ENCODE measurements at regions not wholly inside any gene's neighbourhood (a gene's known extent, or its start where the extent isn't known, plus 50 kb on each side); places are given as distances from the start of the nearest gene placed in this dataset.
A peak's percentile ranks its signal among the peaks of the same experiment; 100 is the strongest.
"Not testable (repeated sequence)": the region's sequence is repeated elsewhere in the genome, so short reads cannot be mapped to it uniquely, and the experiment has no call there.

- DNase-seq (ENCODE audit: extremely low read depth in 1 of 11, low read depth in 9 of 11, low spot score in 4 of 11), result not testable (repeated sequence)
These were observed 85.1 kb upstream of the MAP4 start for GRCh38 chr3:48101301-48101650.

DNA sequence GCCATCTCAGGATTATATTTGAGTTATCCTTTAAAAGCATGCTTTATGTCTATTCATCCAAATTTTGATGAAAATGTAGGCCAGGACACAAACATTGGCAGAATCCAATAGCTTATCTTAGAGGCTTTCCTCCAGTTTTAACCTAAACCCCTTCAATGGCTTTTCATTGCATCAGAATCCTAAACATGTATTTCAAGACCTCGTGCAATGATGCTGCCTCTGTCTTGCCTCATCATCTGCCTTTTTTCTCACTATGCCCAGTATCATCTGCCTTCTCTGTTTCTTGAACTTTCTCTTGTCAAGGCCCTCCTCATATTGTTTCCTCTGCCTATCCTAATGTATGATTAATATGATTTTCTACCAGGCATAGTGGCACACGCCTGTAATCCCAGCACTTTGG, 76.1 kb upstream of the MAP4 start:
- DNase-seq (ENCODE audit: extremely low read depth in 1 of 11, low read depth in 9 of 11, low spot score in 4 of 11), result no peak

GRCh38 chr3:48090166-48090939, 74.1 kb upstream of the MAP4 start:
- DNase-seq (ENCODE audit: extremely low read depth in 1 of 11, low read depth in 9 of 11, low spot score in 4 of 11), result no peak

DNA sequence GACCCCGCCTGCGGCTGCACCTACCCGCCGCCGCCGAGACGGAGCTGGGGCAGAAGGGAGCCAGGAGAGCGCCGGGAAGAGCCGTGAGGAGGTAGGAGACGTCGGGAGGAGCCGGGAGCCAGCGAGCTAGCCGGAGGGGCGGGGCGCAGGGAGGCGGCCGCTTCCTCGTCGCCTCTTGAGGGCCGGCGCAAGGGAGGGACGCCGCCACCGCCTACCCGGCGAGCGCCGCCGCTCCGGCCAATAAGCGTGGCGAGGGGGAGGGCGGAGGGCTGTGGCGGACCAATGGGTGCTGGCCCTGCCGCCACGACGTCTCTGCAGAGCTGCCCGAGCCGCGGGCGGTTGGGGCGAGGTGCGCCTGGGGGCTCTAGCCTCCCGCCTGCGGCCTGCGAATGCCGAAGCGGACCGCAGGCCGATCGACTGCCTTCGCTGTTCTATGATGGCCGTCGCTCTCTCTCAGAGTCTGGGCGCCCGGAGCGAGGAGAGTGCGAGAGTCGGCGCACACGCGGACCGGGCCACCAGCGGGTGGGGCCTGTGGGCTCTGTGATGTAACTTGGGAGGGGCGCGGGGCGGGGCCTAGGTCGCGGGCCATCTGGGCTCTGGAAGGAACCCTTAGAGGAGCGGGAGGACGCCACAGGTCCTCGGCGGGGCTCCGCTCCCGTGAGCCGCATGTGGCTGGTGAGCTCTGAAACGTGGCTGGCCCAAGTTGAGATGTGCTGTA, 72.7 kb upstream of the MAP4 start:
- peak; percentile 90 to 97 (median 95) for DNase-seq (ENCODE audit: extremely low read depth in 1 of 11, low read depth in 9 of 11, low spot score in 4 of 11)

GRCh38 chr3:48088056-48088748, 72.0 kb upstream of the MAP4 start:
- peak in 8 of 11 donors; percentile 15 to 44 (median 36) for DNase-seq (ENCODE audit: extremely low read depth in 1 of 11, low read depth in 9 of 11, low spot score in 4 of 11)

DNA sequence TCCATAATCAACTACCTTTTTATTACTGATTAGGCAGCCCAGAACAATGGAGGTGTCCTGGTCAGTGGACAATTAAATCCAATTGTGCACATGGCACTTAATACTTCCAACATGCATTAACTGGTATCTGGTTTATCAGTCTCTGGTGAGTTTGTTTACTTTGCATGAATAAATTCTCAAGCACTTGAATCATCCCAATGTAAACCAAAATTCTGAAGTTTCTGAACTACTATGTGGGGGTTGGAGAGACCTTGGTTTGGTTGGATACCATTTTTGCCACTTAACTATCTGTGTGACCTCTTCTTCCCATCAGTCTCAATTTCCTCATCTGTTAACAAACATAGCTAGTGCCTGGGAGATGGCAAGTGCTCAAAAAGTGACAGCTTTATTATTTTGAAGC, 70.5 kb upstream of the MAP4 start:
- no peak for DNase-seq (ENCODE audit: extremely low read depth in 1 of 11, low read depth in 9 of 11, low spot score in 4 of 11)

DNA sequence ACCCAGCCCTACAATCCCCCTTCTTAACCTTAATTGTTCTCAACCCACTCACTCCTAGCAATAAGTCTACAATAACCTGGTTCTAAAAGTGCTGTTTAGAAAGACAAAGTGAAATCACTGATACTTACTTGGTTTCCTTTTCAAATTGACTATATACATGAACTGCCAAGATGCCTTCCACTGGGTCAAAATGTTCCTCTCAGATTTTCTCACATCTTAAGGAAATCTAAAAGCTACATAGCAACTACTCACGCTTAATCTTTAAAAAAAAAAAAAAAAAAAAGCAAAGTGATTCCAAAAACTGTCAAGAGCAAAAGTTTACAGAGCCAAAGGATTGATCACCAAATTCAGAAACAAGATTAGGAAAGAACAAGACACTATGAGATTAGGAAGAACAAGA, 68.7 kb upstream of the MAP4 start:
- DNase-seq (ENCODE audit: extremely low read depth in 1 of 11, low read depth in 9 of 11, low spot score in 4 of 11), result no peak

DNA sequence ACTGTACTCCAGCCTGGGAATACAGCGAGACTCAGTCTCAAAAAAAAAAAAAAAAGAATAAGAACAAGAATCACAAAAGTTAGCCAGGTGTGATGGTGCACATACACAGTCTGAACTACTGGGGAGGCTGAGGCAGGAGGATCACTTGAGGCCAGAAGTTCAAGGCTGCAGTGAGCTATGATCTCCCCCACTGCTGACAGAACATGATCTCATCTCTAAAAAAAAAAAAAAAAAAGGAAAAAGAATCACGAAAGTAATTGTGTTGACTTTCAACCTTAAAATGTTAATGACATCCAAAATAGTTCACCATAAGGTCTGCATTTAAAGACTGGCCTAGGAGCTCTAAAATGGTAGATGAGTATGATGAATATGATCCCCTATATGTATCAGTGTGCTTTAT, 68.0 kb upstream of the MAP4 start:
- no peak for DNase-seq (ENCODE audit: extremely low read depth in 1 of 11, low read depth in 9 of 11, low spot score in 4 of 11)

- DNase-seq (ENCODE audit: extremely low read depth in 1 of 11, low read depth in 9 of 11, low spot score in 4 of 11), result no peak
These were observed 66.5 kb upstream of the MAP4 start for GRCh38 chr3:48082580-48083184.

DNA sequence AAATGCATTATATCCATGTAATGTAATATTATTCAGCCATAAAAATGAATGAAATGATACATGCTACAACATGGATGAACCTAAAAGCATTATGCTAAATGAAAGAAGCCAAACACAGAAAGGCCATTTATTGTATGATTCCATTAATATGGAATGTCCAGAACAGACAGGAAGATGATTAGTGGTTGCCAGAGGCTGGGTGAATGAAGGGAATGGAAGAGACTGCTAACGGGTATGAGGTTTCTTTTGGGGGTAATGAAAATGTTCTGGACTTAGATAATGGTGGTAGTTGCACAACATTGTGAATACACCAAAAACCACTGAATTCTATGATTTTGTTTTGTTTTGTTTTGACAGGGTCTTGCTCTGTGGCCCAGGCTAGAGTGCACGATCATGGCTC, 61.6 kb upstream of the MAP4 start:
- no peak for DNase-seq (ENCODE audit: extremely low read depth in 1 of 11, low read depth in 9 of 11, low spot score in 4 of 11)

DNA sequence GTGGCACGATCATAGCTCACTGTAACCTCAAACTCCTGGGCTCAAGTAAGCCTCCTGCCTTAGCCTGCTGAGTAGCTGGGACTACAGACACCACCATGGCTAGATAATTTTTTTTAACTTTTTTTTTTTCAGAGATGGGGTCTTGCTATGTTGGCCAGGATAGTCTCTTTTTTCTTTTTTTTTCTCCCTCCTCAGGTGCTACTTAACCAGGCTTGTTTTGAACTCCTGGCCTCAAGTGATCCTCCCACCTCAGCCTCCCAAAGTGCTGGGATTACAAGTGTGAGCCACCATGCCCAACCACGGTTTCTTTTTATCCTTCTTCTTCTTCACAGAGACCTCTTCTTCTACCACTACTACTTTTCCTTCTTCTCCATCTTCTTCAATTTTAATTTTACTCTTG, 53.8 kb upstream of the MAP4 start:
- DNase-seq (ENCODE audit: extremely low read depth in 1 of 11, low read depth in 9 of 11, low spot score in 4 of 11), result no peak

DNA sequence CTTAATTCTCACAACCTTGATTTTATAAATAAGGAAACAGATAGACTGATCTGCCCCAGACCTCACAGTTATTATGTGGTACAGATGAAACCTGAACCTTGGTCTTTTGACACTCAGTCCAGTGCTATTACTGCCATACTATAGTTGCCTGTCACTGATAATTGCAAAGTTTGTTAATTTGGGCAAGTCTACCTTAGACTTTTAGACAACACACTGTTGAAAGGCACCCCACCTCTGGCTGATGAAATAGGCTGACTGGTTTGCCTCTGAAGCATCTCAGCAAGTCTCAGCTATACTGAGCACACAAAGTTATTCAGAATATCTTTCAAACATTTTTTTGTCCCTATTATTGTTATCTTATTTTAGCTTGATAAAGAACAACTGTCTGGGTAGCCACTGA, 53.1 kb upstream of the MAP4 start:
- no peak for DNase-seq (ENCODE audit: extremely low read depth in 1 of 11, low read depth in 9 of 11, low spot score in 4 of 11)

DNA sequence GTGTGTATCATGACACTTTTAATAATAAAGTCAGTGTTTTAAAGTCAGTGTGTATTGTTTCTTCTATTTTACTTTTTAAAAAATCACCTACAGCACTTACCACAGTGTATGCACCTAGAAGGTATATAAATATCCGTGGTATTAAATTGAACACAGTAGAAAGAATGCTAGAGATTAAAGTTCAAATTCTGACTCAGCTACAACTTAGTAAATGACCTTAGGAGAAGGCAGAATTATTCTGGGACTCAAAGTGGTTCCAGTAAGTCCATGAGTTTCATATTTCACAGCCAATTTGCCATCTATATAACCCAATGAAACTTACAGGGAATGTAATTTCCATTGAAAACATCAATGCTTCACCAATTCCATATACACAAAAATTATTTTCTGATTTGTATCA, 52.7 kb upstream of the MAP4 start:
- DNase-seq (ENCODE audit: extremely low read depth in 1 of 11, low read depth in 9 of 11, low spot score in 4 of 11), result no peak

DNA sequence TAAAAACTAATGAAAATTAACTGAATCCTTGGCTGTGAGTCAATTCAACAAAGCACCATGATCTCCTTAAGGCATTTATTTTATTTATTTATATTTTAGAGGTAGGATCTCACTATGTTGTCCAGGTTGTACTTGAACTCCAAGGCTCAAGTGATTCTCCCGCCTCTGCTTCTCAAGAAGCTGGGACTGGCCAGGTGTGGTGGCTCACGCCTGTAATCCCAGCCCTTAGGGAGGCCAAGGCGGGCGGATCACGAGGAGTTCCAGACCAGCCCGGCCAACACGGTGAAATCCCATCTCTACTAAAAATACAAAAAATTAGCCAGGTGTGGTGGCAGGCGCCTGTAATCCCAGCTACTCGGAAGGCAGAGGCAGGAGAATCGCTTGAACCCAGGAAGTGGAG, 52.1 kb upstream of the MAP4 start:
- DNase-seq (ENCODE audit: extremely low read depth in 1 of 11, low read depth in 9 of 11, low spot score in 4 of 11), result not testable (repeated sequence)

- no peak for DNase-seq (ENCODE audit: extremely low read depth in 1 of 11, low read depth in 9 of 11, low spot score in 4 of 11)
These were observed 51.1 kb upstream of the MAP4 start for GRCh38 chr3:48067271-48067670.

Measured in renal cortex interstitium (tissue), 11 donors.